Stimulated activated effector memory CD8-positive, alpha-beta T cell treated with anti-CD3 and anti-CD28 coated beads, Interleukin-12 subunit alpha, Interleukin-12 subunit beta, amount 100 ng/mL, for 72 hours (primary cell): ENCODE measurements at regions not wholly inside any gene's neighbourhood (a gene's known extent, or its start where the extent isn't known, plus 50 kb on each side); places are given as distances from the start of the nearest gene placed in this dataset.

Experiments used
- ATAC-seq: fragments of 150-1000 bp; cut with Tn5 transposase; 2 replicates; pipeline ENCODE4 v1.10.0; 2021
- DNase-seq, 2 donors: peaks; one replicate each; pipeline ENCODE4 v3.0.0; 2021 to 2022; ENCODE audit warnings: low spot score in 2 of 2
- H3K27ac Mint-ChIP-seq: one replicate; pipeline ENCODE4 v1.8.0; 2022; ENCODE audit warnings: mild to moderate bottlenecking, mixed read lengths
- H3K36me3 Mint-ChIP-seq: one replicate; pipeline ENCODE4 v1.8.0; 2022; ENCODE audit warnings: mild to moderate bottlenecking, mixed read lengths
- H3K4me1 Mint-ChIP-seq: one replicate; pipeline ENCODE4 v1.8.0; 2022; ENCODE audit warnings: mixed read lengths
- H3K4me3 Mint-ChIP-seq: one replicate; pipeline ENCODE4 v1.8.0; 2022; ENCODE audit warnings: mild to moderate bottlenecking, mixed read lengths
- H3K9me3 Mint-ChIP-seq: one replicate; pipeline ENCODE4 v1.8.0; 2022; ENCODE audit warnings: mixed read lengths

DNA sequence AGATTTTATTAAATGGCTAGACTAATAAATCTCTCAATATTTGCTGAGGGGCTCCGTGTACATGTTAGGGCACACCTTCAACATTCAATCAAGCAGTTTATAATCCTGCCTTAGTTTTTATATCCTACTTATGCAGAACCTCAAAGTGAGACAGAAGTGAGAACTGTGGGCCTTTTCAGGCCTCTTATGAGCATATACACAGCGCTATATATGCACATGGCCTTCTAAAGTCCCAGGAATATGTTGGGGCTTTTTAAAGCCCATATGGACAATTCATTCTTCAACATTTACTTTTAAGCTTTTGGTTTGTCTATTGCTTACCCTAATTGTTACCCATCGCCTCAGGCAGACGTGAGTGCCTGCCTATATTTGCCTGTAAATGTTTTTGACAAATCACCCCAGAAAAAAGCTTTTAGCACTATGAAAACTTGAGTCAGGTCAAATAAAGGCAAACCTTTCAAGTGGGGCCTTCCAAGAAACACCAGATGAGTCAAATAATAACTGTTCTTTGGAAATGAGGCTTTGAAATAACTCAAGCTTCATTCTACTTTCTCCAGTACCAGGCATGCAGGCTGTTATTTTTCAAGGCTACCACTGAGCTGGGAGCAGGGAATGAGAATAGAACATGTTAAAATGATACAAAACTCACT, 58.2 kb downstream of the ESM1 start:
- Mint-ChIP-seq H3K4me1 (peaks cover 6% of the 10 kb centered on the region), H3K4me3 (no peak overlapping the region), H3K36me3 (peaks cover 5% of the 10 kb centered on the region), H3K9me3 (peaks cover 20% of the 10 kb centered on the region), H3K27ac (peak overlapping the region; percentile 23)
- ATAC-seq (peak; percentile 82), DNase-seq (no peak)

GRCh38 chr5:54924487-54924886, 60.9 kb downstream of the ESM1 start:
- H3K27ac Mint-ChIP-seq = no peak overlapping the region

GRCh38 chr5:54917323-54917722, 68.1 kb downstream of the ESM1 start:
- Mint-ChIP-seq H3K4me1 (peaks cover 6% of the 10 kb centered on the region), H3K4me3 (no peak overlapping the region), H3K36me3 (peaks cover 5% of the 10 kb centered on the region), H3K9me3 (no peaks in the 10 kb centered on the region), H3K27ac (no peak overlapping the region)
- ATAC-seq = no peak
- DNase-seq = no peak

More at GRCh38 chr5:54924487-54924886, 60.9 kb downstream of the ESM1 start:
- peaks cover 20% of the 10 kb centered on the region for H3K9me3 Mint-ChIP-seq
- ATAC-seq = no peak
- H3K4me3 Mint-ChIP-seq = no peak overlapping the region
- peaks cover 12% of the 10 kb centered on the region for H3K4me1 Mint-ChIP-seq
- H3K36me3 Mint-ChIP-seq = peaks cover 9% of the 10 kb centered on the region
- no peak for DNase-seq

DNA sequence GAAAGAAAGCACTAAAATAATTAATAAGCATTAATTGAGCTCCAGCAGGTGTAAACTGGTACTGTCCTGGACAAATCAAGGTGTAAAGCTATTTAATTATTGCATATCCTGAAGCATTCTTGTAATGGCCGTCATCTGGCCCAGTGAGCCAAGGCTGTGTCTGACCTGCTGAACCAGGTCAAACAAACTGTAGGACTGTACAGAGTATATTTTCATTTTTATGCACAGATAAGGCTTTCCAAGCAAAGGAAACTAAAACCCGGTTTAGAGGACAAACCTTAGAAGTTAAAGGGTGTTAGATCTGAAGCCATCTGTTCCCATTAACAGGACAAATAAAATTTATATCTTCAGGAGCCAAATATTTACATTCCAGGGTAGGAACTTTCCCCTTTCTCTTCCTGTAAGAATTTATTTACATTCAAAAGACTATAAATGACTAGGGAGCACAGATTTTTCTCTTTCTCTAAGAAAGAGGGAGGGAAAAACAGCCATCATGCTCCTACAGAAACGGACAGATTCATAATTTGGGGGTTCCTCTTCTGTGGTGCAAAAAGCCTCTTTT, 69.8 kb downstream of the ESM1 start:
- Mint-ChIP-seq H3K4me3 (no peak overlapping the region), H3K9me3 (no peaks in the 10 kb centered on the region), H3K36me3 (peaks cover 5% of the 10 kb centered on the region), H3K4me1 (peaks cover 1% of the 10 kb centered on the region), H3K27ac (no peak overlapping the region)
- DNase-seq = no peak
- ATAC-seq = no peak

GRCh38 chr5:54912021-54912420, 73.4 kb downstream of the ESM1 start:
- Mint-ChIP-seq H3K4me3 (no peak overlapping the region), H3K9me3 (no peaks in the 10 kb centered on the region), H3K27ac (no peak overlapping the region), H3K4me1 (peaks cover 5% of the 10 kb centered on the region), H3K36me3 (no peaks in the 10 kb centered on the region)
- no peak for DNase-seq
- no peak for ATAC-seq

GRCh38 chr5:54909911-54910870, 75.2 kb downstream of the ESM1 start:
- H3K9me3 Mint-ChIP-seq = no peaks in the 10 kb centered on the region
- no peak for DNase-seq
- H3K4me3 Mint-ChIP-seq = no peak overlapping the region
- no peaks in the 10 kb centered on the region for H3K36me3 Mint-ChIP-seq
- peaks cover 5% of the 10 kb centered on the region for H3K4me1 Mint-ChIP-seq
- no peak overlapping the region for H3K27ac Mint-ChIP-seq
- ATAC-seq = no peak

DNA sequence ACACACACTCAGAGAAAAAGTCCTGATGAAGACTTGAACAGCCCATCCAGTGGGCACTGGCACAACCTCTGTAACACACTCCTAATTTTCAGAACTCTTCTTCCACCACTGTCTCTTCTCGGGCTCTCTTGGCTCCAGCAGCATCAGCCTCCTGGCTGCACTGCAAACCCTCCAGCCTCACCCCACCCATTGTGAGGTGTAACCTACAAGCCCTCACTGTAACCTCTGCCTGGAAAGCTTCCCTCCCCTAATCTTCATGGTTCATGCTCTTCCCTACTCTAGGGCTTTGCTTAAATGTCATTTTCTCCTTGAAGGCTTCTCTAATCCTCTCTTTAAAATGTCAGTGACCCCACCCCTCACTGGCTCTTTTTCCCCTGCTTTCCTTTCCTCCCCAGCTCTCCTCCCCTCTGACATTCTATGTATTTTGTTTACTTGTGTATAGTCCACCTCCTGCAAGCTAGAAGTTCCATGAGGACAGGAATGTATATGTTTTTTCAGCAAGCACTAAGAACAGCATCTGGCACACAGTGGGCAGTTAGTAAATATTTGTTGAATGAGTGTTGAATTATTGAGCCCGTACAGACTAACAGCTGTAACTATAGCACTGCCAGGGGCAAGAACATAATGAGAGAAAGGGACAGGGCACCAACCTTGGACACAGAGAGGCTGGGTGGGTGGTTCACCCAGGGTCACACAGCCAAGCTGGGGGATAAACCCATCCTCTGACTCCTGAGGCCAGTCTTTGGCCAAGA, 76.4 kb downstream of the ESM1 start:
- ATAC-seq = no peak
- DNase-seq = no peak
- no peaks in the 10 kb centered on the region for H3K36me3 Mint-ChIP-seq
- no peaks in the 10 kb centered on the region for H3K9me3 Mint-ChIP-seq
- peaks cover 5% of the 10 kb centered on the region for H3K4me1 Mint-ChIP-seq
- H3K27ac Mint-ChIP-seq = no peak overlapping the region
- no peak overlapping the region for H3K4me3 Mint-ChIP-seq

GRCh38 chr5:54905942-54906537, 79.4 kb downstream of the ESM1 start:
- peaks cover 9% of the 10 kb centered on the region for H3K36me3 Mint-ChIP-seq
- no peak for ATAC-seq
- H3K9me3 Mint-ChIP-seq = no peaks in the 10 kb centered on the region
- H3K4me1 Mint-ChIP-seq = peaks cover 17% of the 10 kb centered on the region
- no peak overlapping the region for H3K27ac Mint-ChIP-seq
- H3K4me3 Mint-ChIP-seq = no peak overlapping the region
- peak; percentile 48 to 82 for DNase-seq

- H3K4me3 Mint-ChIP-seq = no peak overlapping the region
- peaks cover 9% of the 10 kb centered on the region for H3K36me3 Mint-ChIP-seq
- H3K27ac Mint-ChIP-seq = no peak overlapping the region
- no peak for DNase-seq
- H3K9me3 Mint-ChIP-seq = no peaks in the 10 kb centered on the region
- no peak for ATAC-seq
- H3K4me1 Mint-ChIP-seq = peaks cover 17% of the 10 kb centered on the region
Observed at GRCh38 chr5:54905246-54905795, 80.1 kb downstream of the ESM1 start.

- H3K4me3 Mint-ChIP-seq = no peak overlapping the region
- no peak for ATAC-seq
- DNase-seq = no peak
- no peaks in the 10 kb centered on the region for H3K9me3 Mint-ChIP-seq
- no peak overlapping the region for H3K27ac Mint-ChIP-seq
- peaks cover 9% of the 10 kb centered on the region for H3K36me3 Mint-ChIP-seq
- H3K4me1 Mint-ChIP-seq = peaks cover 12% of the 10 kb centered on the region
Observed at GRCh38 chr5:54904425-54904824, 81.0 kb downstream of the ESM1 start.

DNA sequence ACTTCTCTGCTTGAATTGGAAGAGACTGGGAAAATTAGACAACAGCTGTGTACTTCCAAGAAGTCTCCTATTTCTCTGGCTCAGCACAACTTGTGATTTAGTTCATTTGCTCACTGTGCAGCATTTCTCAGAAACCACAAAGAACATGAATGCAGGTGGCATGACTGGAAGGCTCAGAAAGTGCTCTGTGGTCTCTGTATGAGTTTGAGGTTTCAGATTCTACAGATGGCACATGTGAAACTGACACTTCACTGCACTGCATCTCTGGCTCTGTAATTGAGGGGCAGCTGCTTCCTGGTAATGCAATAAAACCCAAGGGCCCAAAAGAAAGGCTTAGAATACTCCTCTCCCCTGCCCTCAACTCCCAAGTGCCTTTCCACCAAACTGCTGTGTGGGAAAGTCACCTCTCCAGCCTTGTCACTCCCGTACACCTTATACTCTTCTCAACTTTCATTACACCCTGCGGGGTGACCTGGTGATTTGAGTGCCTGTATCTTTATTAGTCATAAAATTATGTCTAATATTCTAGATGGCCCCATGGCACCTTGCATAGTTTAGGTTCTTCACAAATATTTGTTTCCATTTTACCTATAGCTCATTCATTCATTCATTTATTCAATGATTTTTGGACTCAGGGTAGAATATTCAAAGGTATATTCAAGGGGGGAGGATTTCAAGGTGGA, 82.5 kb downstream of the ESM1 start:
- peak; percentile 100 for ATAC-seq
- H3K36me3 Mint-ChIP-seq = peaks cover 9% of the 10 kb centered on the region
- peak overlapping the region; percentile 46 for H3K4me3 Mint-ChIP-seq
- peaks cover 12% of the 10 kb centered on the region for H3K4me1 Mint-ChIP-seq
- H3K27ac Mint-ChIP-seq = peak overlapping the region; percentile 14
- no peaks in the 10 kb centered on the region for H3K9me3 Mint-ChIP-seq
- DNase-seq = peak; percentile 33 to 83

DNA sequence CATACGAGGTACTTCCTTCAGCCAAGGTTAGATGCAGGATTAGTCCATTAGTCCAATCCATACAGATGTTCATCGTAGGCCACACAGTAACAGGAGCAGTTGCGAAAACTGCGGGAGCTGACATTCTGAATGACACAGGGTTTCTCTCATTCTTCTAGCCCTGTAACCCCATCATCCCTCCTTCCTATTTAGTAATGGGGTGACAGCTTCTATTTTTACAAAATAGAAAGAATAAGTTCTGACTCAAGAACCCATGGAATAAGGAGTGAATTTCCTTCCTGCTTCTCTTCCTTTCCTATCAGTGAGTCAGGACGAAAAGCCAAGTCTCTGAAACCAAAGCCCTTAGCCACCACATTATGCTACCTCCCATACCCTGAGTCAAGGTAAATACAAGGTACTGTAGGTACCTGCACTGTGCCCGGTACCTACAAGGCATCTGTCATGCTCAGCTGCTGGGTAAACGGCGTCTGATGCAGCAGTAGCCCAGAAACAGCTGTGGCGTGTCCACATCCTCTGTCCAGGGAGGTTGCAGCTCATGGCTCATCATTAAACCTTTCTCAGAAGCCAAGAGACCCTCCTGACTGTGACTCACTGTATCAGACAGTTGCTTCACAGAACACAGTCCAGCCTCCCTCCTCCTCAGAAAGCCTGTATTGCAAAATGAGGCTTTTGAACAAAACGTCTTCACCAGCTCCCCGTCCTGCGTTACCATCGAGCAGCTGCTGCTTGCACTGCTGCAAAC, 84.2 kb downstream of the ESM1 start:
- Mint-ChIP-seq H3K27ac (no peak overlapping the region), H3K36me3 (peaks cover 9% of the 10 kb centered on the region)
- ATAC-seq = peak; percentile 22

GRCh38 chr5:54897001-54897400, 88.4 kb downstream of the ESM1 start:
- Mint-ChIP-seq H3K27ac (no peak overlapping the region), H3K9me3 (no peaks in the 10 kb centered on the region), H3K4me1 (peaks cover 6% of the 10 kb centered on the region), H3K36me3 (no peaks in the 10 kb centered on the region), H3K4me3 (no peak overlapping the region)
- no peak for DNase-seq
- no peak for ATAC-seq

More for the DNA sequence above, 84.2 kb downstream of the ESM1 start:
- Mint-ChIP-seq H3K4me3 (no peak overlapping the region), H3K9me3 (no peaks in the 10 kb centered on the region), H3K4me1 (peaks cover 12% of the 10 kb centered on the region)
- DNase-seq = no peak
